ENCODE measurements at regions not wholly inside any gene's neighbourhood (a gene's known extent, or its start where the extent isn't known, plus 50 kb on each side); places are given as distances from the start of the nearest gene placed in this dataset.

- no peak for TF ChIP-seq CTCF (conservative IDR thresholded peaks at IDR 0.05; ENCODE audit: low read length)
- no peak for TF ChIP-seq EZH2phosphoT487 (IDR thresholded peaks at IDR 0.05; ENCODE audit: borderline replicate concordance, low read depth, low read length)
- intact Hi-C loops (cut with micrococcal nuclease; ENCODE audit: unreplicated experiment): no loop called here
- BruUV-seq (replicated peaks): no TSS peak
- H4K20me1 ChIP-seq (ENCODE audit: insufficient read depth, low read length): no peaks in the 10 kb centered on the region
- no peaks in the 10 kb centered on the region for H3K9me2 ChIP-seq (ENCODE audit: insufficient read depth, low read length)
- H2AFZ ChIP-seq (ENCODE audit: low read length): no peak overlapping the region
- H3K4me2 ChIP-seq (ENCODE audit: low read length): no peak overlapping the region
- H3K36me3 ChIP-seq (ENCODE audit: insufficient read depth, low read length): no peaks in the 10 kb centered on the region
- H3K4me1 ChIP-seq (ENCODE audit: insufficient read depth, low read length, poor library complexity, severe bottlenecking): no peaks in the 10 kb centered on the region
- no peak overlapping the region for H3K27ac ChIP-seq (ENCODE audit: low read depth, low read length, poor library complexity, severe bottlenecking)
- H3K4me3 ChIP-seq (ENCODE audit: low read depth, low read length, poor library complexity, severe bottlenecking): no peak overlapping the region
- DNase-seq (ENCODE audit: low spot score): no peak
- H3K9me3 ChIP-seq (ENCODE audit: low read length): no peaks in the 10 kb centered on the region
- ChIA-PET POLR2A (no interaction called here), CTCF (ENCODE audit: unreplicated experiment) (no interaction called here)
- H3K79me2 ChIP-seq (ENCODE audit: insufficient read depth, low read depth, low read length): no peaks in the 10 kb centered on the region
These were observed 1143.2 kb upstream of the CDH6 start for GRCh38 chr5:30050056-30050815.

GRCh38 chr5:30042677-30043076 is 1150.8 kb upstream of the CDH6 start:
- POLR2A ChIA-PET: no interaction called here
- Histone ChIP-seq H3K4me2 (ENCODE audit: low read length) (no peak overlapping the region), H3K9me2 (ENCODE audit: insufficient read depth, low read length) (no peaks in the 10 kb centered on the region), H3K9me3 (ENCODE audit: low read length) (no peaks in the 10 kb centered on the region), H3K4me1 (ENCODE audit: insufficient read depth, low read length, poor library complexity, severe bottlenecking) (no peaks in the 10 kb centered on the region), H3K4me3 (ENCODE audit: low read depth, low read length, poor library complexity, severe bottlenecking) (no peak overlapping the region), H4K20me1 (ENCODE audit: insufficient read depth, low read length) (no peaks in the 10 kb centered on the region), H3K27ac (ENCODE audit: low read depth, low read length, poor library complexity, severe bottlenecking) (no peak overlapping the region), H3K79me2 (ENCODE audit: insufficient read depth, low read depth, low read length) (no peaks in the 10 kb centered on the region), H3K36me3 (ENCODE audit: insufficient read depth, low read length) (no peaks in the 10 kb centered on the region), H2AFZ (ENCODE audit: low read length) (no peak overlapping the region)
- no peak for DNase-seq (ENCODE audit: low spot score)
- no TSS peak for BruUV-seq (replicated peaks)
- no peak for TF ChIP-seq EZH2phosphoT487 (IDR thresholded peaks at IDR 0.05; ENCODE audit: borderline replicate concordance, low read depth, low read length)
- no peak for TF ChIP-seq CTCF (conservative IDR thresholded peaks at IDR 0.05; ENCODE audit: low read length)
- CTCF ChIA-PET (ENCODE audit: unreplicated experiment): no interaction called here
- intact Hi-C loops (cut with micrococcal nuclease; ENCODE audit: unreplicated experiment): loop anchor here (10.0 kb wide), 1 partner anchor 1192 kb away; no protein-coding TSS in a partner anchor

GRCh38 chr5:30041831-30042385 is 1151.6 kb upstream of the CDH6 start:
- no peaks in the 10 kb centered on the region for H3K9me3 ChIP-seq (ENCODE audit: low read length)
- no peaks in the 10 kb centered on the region for H4K20me1 ChIP-seq (ENCODE audit: insufficient read depth, low read length)
- H2AFZ ChIP-seq (ENCODE audit: low read length): no peak overlapping the region
- BruUV-seq (replicated peaks): no TSS peak
- H3K27ac ChIP-seq (ENCODE audit: low read depth, low read length, poor library complexity, severe bottlenecking): no peak overlapping the region
- ChIA-PET POLR2A (no interaction called here), CTCF (ENCODE audit: unreplicated experiment) (no interaction called here)
- no peaks in the 10 kb centered on the region for H3K4me1 ChIP-seq (ENCODE audit: insufficient read depth, low read length, poor library complexity, severe bottlenecking)
- no peaks in the 10 kb centered on the region for H3K36me3 ChIP-seq (ENCODE audit: insufficient read depth, low read length)
- no peak overlapping the region for H3K4me3 ChIP-seq (ENCODE audit: low read depth, low read length, poor library complexity, severe bottlenecking)
- TF ChIP-seq CTCF (conservative IDR thresholded peaks at IDR 0.05; ENCODE audit: low read length) (no peak), EZH2phosphoT487 (IDR thresholded peaks at IDR 0.05; ENCODE audit: borderline replicate concordance, low read depth, low read length) (no peak)
- H3K79me2 ChIP-seq (ENCODE audit: insufficient read depth, low read depth, low read length): no peaks in the 10 kb centered on the region
- H3K9me2 ChIP-seq (ENCODE audit: insufficient read depth, low read length): no peaks in the 10 kb centered on the region
- no peak overlapping the region for H3K4me2 ChIP-seq (ENCODE audit: low read length)
- intact Hi-C loops (cut with micrococcal nuclease; ENCODE audit: unreplicated experiment): loop anchor here (10.0 kb wide), 1 partner anchor 1193 kb away; no protein-coding TSS in a partner anchor
- no peak for DNase-seq (ENCODE audit: low spot score)

Data from OCI-LY7 (cell line).